HEK293T (cell line): ENCODE measurements at regions not wholly inside any gene's neighbourhood (a gene's known extent, or its start where the extent isn't known, plus 50 kb on each side); places are given as distances from the start of the nearest gene placed in this dataset.

Experiments used
- CTCF ChIA-PET: fragments of 350-600 bp; formaldehyde crosslinking; extraction: SDS; loops from one replicate; lab custom pipeline; 2021; ENCODE audit warnings: antibody characterized with exemption, inconsistent platforms; lab: Yijun Ruan, JAX
- POLR2A ChIA-PET: fragments of 350-600 bp; formaldehyde crosslinking; extraction: SDS; loops from one replicate; lab custom pipeline; 2020; ENCODE audit warnings: antibody characterized with exemption, inconsistent platforms; lab: Yijun Ruan, JAX
- DNase-seq: peaks from one replicate; pipeline ENCODE4 v3.0.0; 2012; ENCODE audit warnings: mixed read lengths; ENCODE audit errors: extremely low spot score
- ARNT ChIP-seq: fragments of 450-650 bp; IDR thresholded peaks from 2 replicates; pipeline ENCODE4 v1.6.1; 2017; ENCODE audit warnings: mild to moderate bottlenecking
- BHLHE40 ChIP-seq: fragments of 450-650 bp; IDR thresholded peaks from 2 replicates; pipeline ENCODE4 v1.6.1; 2016; ENCODE audit warnings: mild to moderate bottlenecking, moderate library complexity, borderline replicate concordance
- CTBP1 ChIP-seq: fragments of 450-650 bp; IDR thresholded peaks from 2 replicates; pipeline ENCODE4 v1.6.1; 2016; ENCODE audit warnings: borderline replicate concordance
- ELF4 ChIP-seq: fragments of 450-650 bp; IDR thresholded peaks from 2 replicates; pipeline ENCODE4 v1.6.1; 2017; ENCODE audit warnings: antibody characterized with exemption
- FOXA1 ChIP-seq: fragments of 450-650 bp; IDR thresholded peaks from 2 replicates; pipeline ENCODE4 v1.6.1; 2016; ENCODE audit warnings: mild to moderate bottlenecking
- FOXK2 ChIP-seq: fragments of 450-650 bp; IDR thresholded peaks from 2 replicates; pipeline ENCODE4 v1.6.1; 2016; ENCODE audit warnings: mild to moderate bottlenecking
- FOXM1 ChIP-seq: fragments of 450-650 bp; IDR thresholded peaks from 2 replicates; pipeline ENCODE4 v1.6.1; 2017; ENCODE audit warnings: mild to moderate bottlenecking, borderline replicate concordance
- HDGF ChIP-seq: fragments of 450-650 bp; IDR thresholded peaks from 2 replicates; pipeline ENCODE4 v1.6.1; 2017; ENCODE audit warnings: antibody characterized with exemption, borderline replicate concordance
- L3MBTL2 ChIP-seq: fragments of 450-650 bp; conservative IDR thresholded peaks from 2 replicates; pipeline ENCODE4 v1.6.1; 2016; ENCODE audit warnings: mild to moderate bottlenecking
- LEF1 ChIP-seq: fragments of 450-650 bp; IDR thresholded peaks from 2 replicates; pipeline ENCODE4 v1.6.1; 2017; ENCODE audit warnings: mild to moderate bottlenecking, borderline replicate concordance
- NFRKB ChIP-seq: fragments of 450-650 bp; IDR thresholded peaks from 2 replicates; pipeline ENCODE4 v1.6.1; 2016; ENCODE audit warnings: mild to moderate bottlenecking, moderate library complexity
- SP1 ChIP-seq: fragments of 450-650 bp; IDR thresholded peaks from 2 replicates; pipeline ENCODE4 v1.6.1; 2017
- SUZ12 ChIP-seq: fragments of 450-650 bp; IDR thresholded peaks from 2 replicates; pipeline ENCODE4 v1.6.1; 2016; ENCODE audit warnings: mild to moderate bottlenecking
- TARDBP ChIP-seq: fragments of 450-650 bp; IDR thresholded peaks from 2 replicates; pipeline ENCODE4 v1.6.1; 2016
- ZNF384 ChIP-seq: fragments of 450-650 bp; IDR thresholded peaks from 2 replicates; pipeline ENCODE4 v1.6.1; 2016
- TF ChIP-seq, protein P1 (sequence below): fragments of 450-650 bp; IDR thresholded peaks from 2 replicates; pipeline ENCODE4 v1.6.1; 2016

DNA sequence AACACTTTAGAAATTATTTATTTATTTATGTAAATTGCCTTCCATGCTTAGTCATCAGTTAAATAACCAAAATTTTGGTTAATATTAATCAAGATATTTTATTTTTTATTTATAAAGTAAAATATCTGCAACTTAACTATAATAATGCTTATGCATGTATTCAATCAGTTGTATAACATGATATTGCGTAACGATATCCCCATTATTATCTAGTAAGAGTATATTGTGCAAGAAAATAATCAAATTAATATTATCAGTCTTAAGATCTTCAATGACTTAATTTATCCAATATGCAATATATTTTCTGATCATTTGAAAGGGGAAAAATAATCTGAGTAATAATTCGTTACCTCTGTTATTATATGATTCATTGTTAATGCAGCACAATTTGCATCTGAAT lies 596.7 kb downstream of the GABRG1 start:
- no peak for DNase-seq
- TF ChIP-seq BHLHE40 (no peak), FOXK2 (no peak), L3MBTL2 (no peak), HDGF (no peak), FOXM1 (no peak), NFRKB (no peak), SP1 (no peak)
- TF ChIP-seq, protein P1, sequence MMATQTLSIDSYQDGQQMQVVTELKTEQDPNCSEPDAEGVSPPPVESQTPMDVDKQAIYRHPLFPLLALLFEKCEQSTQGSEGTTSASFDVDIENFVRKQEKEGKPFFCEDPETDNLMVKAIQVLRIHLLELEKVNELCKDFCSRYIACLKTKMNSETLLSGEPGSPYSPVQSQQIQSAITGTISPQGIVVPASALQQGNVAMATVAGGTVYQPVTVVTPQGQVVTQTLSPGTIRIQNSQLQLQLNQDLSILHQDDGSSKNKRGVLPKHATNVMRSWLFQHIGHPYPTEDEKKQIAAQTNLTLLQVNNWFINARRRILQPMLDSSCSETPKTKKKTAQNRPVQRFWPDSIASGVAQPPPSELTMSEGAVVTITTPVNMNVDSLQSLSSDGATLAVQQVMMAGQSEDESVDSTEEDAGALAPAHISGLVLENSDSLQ = no peak
- ChIA-PET CTCF (no interaction called here), POLR2A (no interaction called here)

DNA sequence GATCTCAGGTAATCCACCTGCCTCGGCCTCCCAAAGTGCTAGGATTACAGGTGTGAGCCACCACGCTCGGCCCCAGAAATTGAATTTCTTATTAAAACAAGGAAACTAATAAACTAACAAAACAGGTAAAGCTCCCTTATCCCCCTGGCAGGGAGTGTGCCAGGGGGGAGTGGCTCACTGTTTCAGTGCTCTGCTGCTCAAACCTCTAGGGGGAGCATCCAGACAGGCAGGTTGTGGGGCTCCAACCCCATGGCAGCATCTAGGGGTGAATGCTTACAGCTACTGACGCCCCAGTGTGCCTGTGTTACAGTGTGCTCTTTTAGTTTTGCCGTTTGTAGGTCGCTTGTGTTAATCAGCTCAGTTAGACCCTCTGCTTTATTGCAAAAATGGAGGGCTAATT lies 605.0 kb downstream of the GABRG1 start:
- CTCF ChIA-PET = no interaction called here
- POLR2A ChIA-PET = no interaction called here
- TF ChIP-seq ARNT = no peak
- no peak for TF ChIP-seq FOXM1
- no peak for TF ChIP-seq HDGF
- TF ChIP-seq, protein P1 = no peak
- no peak for TF ChIP-seq LEF1
- TF ChIP-seq FOXA1 = no peak
- TF ChIP-seq ELF4 = no peak
- no peak for TF ChIP-seq BHLHE40
- no peak for TF ChIP-seq CTBP1
- no peak for TF ChIP-seq NFRKB
- TF ChIP-seq TARDBP = no peak
- no peak for TF ChIP-seq FOXK2
- no peak for TF ChIP-seq L3MBTL2
- TF ChIP-seq SP1 = no peak
- no peak for DNase-seq

DNA sequence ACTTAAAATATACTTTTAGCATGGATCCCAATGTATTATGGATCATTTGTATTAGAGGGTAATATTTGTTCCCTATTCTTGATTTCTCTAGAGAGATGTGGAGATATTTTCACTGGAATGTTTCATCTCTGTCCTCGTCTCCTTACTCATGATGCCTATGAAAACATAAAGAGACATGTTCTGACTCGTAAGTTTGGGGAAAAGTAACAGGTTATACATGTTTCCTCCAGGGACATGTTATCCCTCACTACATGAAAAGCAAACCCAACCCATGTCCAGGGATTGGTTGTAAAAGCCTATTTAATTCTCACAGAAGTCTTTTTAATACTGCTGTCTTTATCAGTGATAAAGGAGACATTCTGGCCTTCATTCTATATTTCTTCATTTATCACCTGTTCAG lies 621.4 kb downstream of the GABRG1 start:
- TF ChIP-seq ARNT (no peak), FOXA1 (no peak), ELF4 (no peak), SUZ12 (no peak), CTBP1 (no peak), FOXK2 (no peak), LEF1 (no peak), HDGF (no peak), L3MBTL2 (no peak), NFRKB (no peak), BHLHE40 (no peak), SP1 (no peak), FOXM1 (no peak), TARDBP (no peak), ZNF384 (no peak)
- TF ChIP-seq, protein P1 = no peak
- no peak for DNase-seq
- POLR2A ChIA-PET = no interaction called here
- CTCF ChIA-PET = no interaction called here

DNA sequence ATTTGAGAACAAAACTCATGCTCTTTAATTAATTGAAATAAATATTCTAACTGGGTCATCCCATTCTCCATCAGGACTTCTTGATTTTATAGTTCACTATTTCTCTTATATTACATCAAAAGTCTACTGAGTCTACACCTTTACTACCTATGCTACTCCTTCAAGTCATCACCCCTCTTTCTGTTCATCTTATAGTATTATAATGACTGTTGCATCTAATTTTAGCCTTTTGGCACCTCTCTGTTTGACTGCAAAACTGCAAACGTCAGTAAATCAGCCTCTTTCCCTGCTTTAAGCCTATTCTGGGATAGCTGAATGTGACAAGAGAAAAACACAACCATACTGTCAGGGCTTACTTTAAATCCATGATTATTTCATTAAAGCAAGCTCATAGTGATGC lies 639.1 kb downstream of the GABRG1 start:
- CTCF ChIA-PET = no interaction called here
- POLR2A ChIA-PET = no interaction called here
- DNase-seq = no peak
- no peak for TF ChIP-seq LEF1
- no peak for TF ChIP-seq HDGF
- no peak for TF ChIP-seq ELF4
- no peak for TF ChIP-seq BHLHE40

DNA sequence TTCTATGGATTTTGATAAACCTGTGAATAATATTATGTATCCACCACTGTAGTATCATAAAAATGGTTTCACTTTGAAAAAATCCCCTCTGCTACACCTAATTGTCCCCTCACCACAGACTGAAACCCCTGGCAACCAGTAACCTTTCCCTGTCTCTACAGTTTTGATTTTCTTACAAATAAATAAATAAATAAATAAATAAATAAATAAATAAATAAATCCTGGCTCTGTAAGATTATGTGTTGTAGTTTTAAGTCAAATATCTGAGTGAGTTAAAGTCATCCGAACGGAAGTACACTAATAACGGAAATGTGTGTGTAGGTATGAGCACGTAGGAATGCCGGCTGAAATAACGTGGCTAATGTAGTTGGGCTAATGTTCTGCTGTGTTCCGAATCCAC lies 641.5 kb downstream of the GABRG1 start:
- DNase-seq = no peak
- POLR2A ChIA-PET = no interaction called here

More for the DNA sequence above, 641.5 kb downstream of the GABRG1 start:
- CTCF ChIA-PET = no interaction called here
- TF ChIP-seq FOXM1 (no peak), L3MBTL2 (no peak), ZNF384 (no peak), TARDBP (no peak), FOXA1 (no peak), BHLHE40 (no peak), ARNT (no peak), HDGF (no peak), SUZ12 (no peak), NFRKB (no peak), SP1 (no peak), LEF1 (no peak), ELF4 (no peak), FOXK2 (no peak), CTBP1 (no peak)
- TF ChIP-seq, protein P1 = no peak
